Liver (tissue), 8 donors: ENCODE measurements at regions not wholly inside any gene's neighbourhood (a gene's known extent, or its start where the extent isn't known, plus 50 kb on each side); places are given as distances from the start of the nearest gene placed in this dataset.

Source experiments
- DNase-seq: peaks from one replicate; pipeline ENCODE4 v3.0.0-alpha.2; 2017; ENCODE audit warnings: low spot score
- H3K27ac ChIP-seq, 2 donors: one replicate each; pipeline ENCODE4 v1.7.0; 2013; ENCODE audit warnings: inconsistent platforms in 2 of 2, low read length in 2 of 2, control low read depth in 1 of 2, low read depth in 1 of 2, mild to moderate bottlenecking in 1 of 2
- H3K27me3 ChIP-seq, 4 donors: one replicate each; pipeline versions ENCODE4 v1.6.1 to v1.7.0; 2013; ENCODE audit warnings: low read length in 3 of 4, inconsistent platforms in 1 of 4, mild to moderate bottlenecking in 1 of 4, moderate library complexity in 1 of 4; ENCODE audit not compliant: control insufficient read depth in 4 of 4, insufficient read depth in 4 of 4
- H3K36me3 ChIP-seq, 4 donors: one replicate each; pipeline versions ENCODE4 v1.6.1 to v1.7.0; 2013; ENCODE audit warnings: low read length in 3 of 4, mild to moderate bottlenecking in 3 of 4, low read depth in 1 of 4, moderate library complexity in 1 of 4; ENCODE audit not compliant: control insufficient read depth in 4 of 4, insufficient read depth in 3 of 4
- H3K4me1 ChIP-seq, 4 donors: one replicate each; pipeline versions ENCODE4 v1.6.1 to v1.7.0; 2013; ENCODE audit warnings: low read length in 3 of 4, mild to moderate bottlenecking in 3 of 4, moderate library complexity in 1 of 4; ENCODE audit not compliant: control insufficient read depth in 4 of 4, insufficient read depth in 4 of 4
- H3K4me3 ChIP-seq, 3 donors: one replicate each; pipeline versions ENCODE4 v1.6.1 to v1.7.0; 2013; ENCODE audit warnings: low read length in 3 of 3, control low read depth in 1 of 3, low read depth in 1 of 3, mild to moderate bottlenecking in 1 of 3
- H3K9ac ChIP-seq, 2 donors: one replicate each; pipeline ENCODE4 v1.7.0; 2013; ENCODE audit warnings: low read length in 2 of 2, mild to moderate bottlenecking in 2 of 2, moderate library complexity in 2 of 2, control low read depth in 1 of 2, low read depth in 1 of 2
- H3K9me3 ChIP-seq, 4 donors: one replicate each; pipeline versions ENCODE4 v1.6.1 to v1.7.0; 2013; ENCODE audit warnings: low read length in 3 of 4; ENCODE audit not compliant: control insufficient read depth in 4 of 4
- ATF3 ChIP-seq: IDR thresholded peaks from 2 replicates; pipeline ENCODE4 v1.6.1; 2016; ENCODE audit warnings: antibody characterized with exemption
- CTCF ChIP-seq: fragments of 150-350 bp; IDR thresholded peaks from 2 replicates; pipeline ENCODE4 v1.5.1; 2017; ENCODE audit warnings: improper control_type of control experiment, low read depth, low read length; ENCODE audit not compliant: missing input control
- EGR1 ChIP-seq, 2 donors: IDR thresholded peaks; 2 replicates each; pipeline ENCODE4 v1.6.1; 2016 to 2018; ENCODE audit warnings: antibody characterized with exemption in 2 of 2, low read depth in 2 of 2
- FOXA1 ChIP-seq: IDR thresholded peaks from 2 replicates; pipeline ENCODE4 v1.6.1; 2016; ENCODE audit warnings: antibody characterized with exemption
- FOXA2 ChIP-seq: IDR thresholded peaks from 2 replicates; pipeline ENCODE4 v1.6.1; 2016; ENCODE audit warnings: antibody characterized with exemption
- HNF4G ChIP-seq: IDR thresholded peaks from 2 replicates; pipeline ENCODE4 v1.6.1; 2016; ENCODE audit warnings: antibody characterized with exemption
- MAX ChIP-seq: IDR thresholded peaks from 2 replicates; pipeline ENCODE4 v1.6.1; 2016; ENCODE audit warnings: antibody characterized with exemption
- NR2F2 ChIP-seq: IDR thresholded peaks from 2 replicates; pipeline ENCODE4 v1.6.1; 2016; ENCODE audit warnings: antibody characterized with exemption
- RAD21 ChIP-seq, 2 donors: IDR thresholded peaks; 2 replicates each; pipeline ENCODE4 v1.6.1; 2016; ENCODE audit warnings: antibody characterized with exemption in 2 of 2, mild to moderate bottlenecking in 2 of 2
- REST ChIP-seq: IDR thresholded peaks from 2 replicates; pipeline ENCODE4 v1.6.1; 2016; ENCODE audit warnings: antibody characterized with exemption, mild to moderate bottlenecking
- RXRA ChIP-seq, 2 donors: IDR thresholded peaks; 2 replicates each; pipeline ENCODE4 v1.6.1; 2017 to 2018; ENCODE audit warnings: antibody characterized with exemption in 2 of 2, mild to moderate bottlenecking in 1 of 2
- TAF1 ChIP-seq: conservative IDR thresholded peaks from 2 replicates; pipeline ENCODE4 v1.6.1; 2016; ENCODE audit warnings: antibody characterized with exemption, mild to moderate bottlenecking
- YY1 ChIP-seq: IDR thresholded peaks from 2 replicates; pipeline ENCODE4 v1.6.1; 2016; ENCODE audit warnings: antibody characterized with exemption, mild to moderate bottlenecking
- ZBTB33 ChIP-seq: IDR thresholded peaks from 2 replicates; pipeline ENCODE4 v1.6.1; 2016; ENCODE audit warnings: antibody characterized with exemption
- WGBS: extraction: QIAGEN DNeasy Blood & Tissue Kit; methylation state at CpG from one replicate; pipeline ENCODE4 v1.1.7; 2013; 5-methylcytosine and 5-hydroxymethylcytosine counted together
- donor health status: healthy.
- donor health status: healthy.
- donor health status: healthy.
- donor health status: healthy.
- donor health status: healthy.

GRCh38 chr15:92553317-92553716 lies 102.3 kb downstream of the FAM174B start:
- TF ChIP-seq YY1 = no peak
- no peak for TF ChIP-seq RXRA (IDR thresholded peaks at IDR 0.05)
- no peak for TF ChIP-seq ZBTB33
- TF ChIP-seq MAX = no peak
- no peak for TF ChIP-seq REST
- no peak for TF ChIP-seq TAF1
- TF ChIP-seq NR2F2 = no peak
- no peak for TF ChIP-seq FOXA2
- Histone ChIP-seq H3K27ac (no peak overlapping the region), H3K36me3 (no peaks in the 10 kb centered on the region), H3K4me1 (no peaks in the 10 kb centered on the region), H3K9me3 (peaks cover 0 to 4% (median 0%) of the 10 kb centered on the region in 4 donors), H3K27me3 (no peaks in the 10 kb centered on the region), H3K4me3 (no peak overlapping the region), H3K9ac (no peak overlapping the region)
- WGBS = 84% methylated on average over 1 of the region's 1 CpG
- DNase-seq = no peak

GRCh38 chr15:92545996-92546395 lies 109.6 kb downstream of the FAM174B start:
- Histone ChIP-seq H3K27ac (no peak overlapping the region), H3K36me3 (no peaks in the 10 kb centered on the region), H3K9ac (no peak overlapping the region), H3K27me3 (no peaks in the 10 kb centered on the region), H3K4me3 (no peak overlapping the region), H3K4me1 (no peaks in the 10 kb centered on the region), H3K9me3 (no peaks in the 10 kb centered on the region)
- TF ChIP-seq ATF3 (no peak), REST (no peak), EGR1 (IDR thresholded peaks at IDR 0.05; ENCODE audit: low read depth in 2 of 2) (no peak), YY1 (no peak), RAD21 (IDR thresholded peaks at IDR 0.05) (no peak), FOXA1 (no peak), NR2F2 (no peak), HNF4G (no peak), CTCF (no peak), FOXA2 (no peak), MAX (no peak), RXRA (IDR thresholded peaks at IDR 0.05) (no peak), ZBTB33 (no peak), TAF1 (no peak)
- DNase-seq = no peak
